Adrenal gland (tissue), 9 donors: ENCODE measurements at regions not wholly inside any gene's neighbourhood (a gene's known extent, or its start where the extent isn't known, plus 50 kb on each side); places are given as distances from the start of the nearest gene placed in this dataset.

Source experiments
- DNase-seq, 7 donors: peaks; one replicate each; pipeline ENCODE4 v3.0.0-alpha.2; 2019 to 2020
- H3K27ac ChIP-seq, 5 donors: fragments of 200-600 bp; sonication (generic) in 4 of 5; 1 replicate in 3 of 5; 2 replicates in 2 of 5; pipeline versions ENCODE4 v1.5.1 to v1.8.0; 2016 to 2020; ENCODE audit warnings: mild to moderate bottlenecking in 1 of 5
- H3K27me3 ChIP-seq: fragments of 200-600 bp; 2 replicates; pipeline ENCODE4 v1.8.0; 2021
- H3K36me3 ChIP-seq, 2 donors: fragments of 200-600 bp; replicated peaks in 1 of 2; 1 replicate in 1 of 2; 2 replicates in 1 of 2; pipeline versions ENCODE4 v1.5.1 to v1.8.0; 2018 to 2022
- H3K4me1 ChIP-seq, 2 donors: fragments of 200-600 bp; replicated peaks in 1 of 2; 1 replicate in 1 of 2; 2 replicates in 1 of 2; pipeline versions ENCODE4 v1.5.1 to v1.8.0; 2018 to 2021
- H3K4me3 ChIP-seq, 4 donors: fragments of 200-600 bp; sonication (generic) in 3 of 4; one replicate each; pipeline ENCODE4 v1.5.1; 2016 to 2018
- H3K9me3 ChIP-seq, 3 donors: fragments of 200-600 bp; sonication (generic) in 1 of 3; replicated peaks in 1 of 3; 1 replicate in 2 of 3; 2 replicates in 1 of 3; pipeline versions ENCODE4 v1.5.1 to v1.8.0; 2016 to 2021
- POLR2A ChIP-seq, 2 donors: fragments of 450-650 bp; IDR thresholded peaks; one replicate each; pipeline ENCODE4 v1.6.1; 2017; ENCODE audit warnings: antibody characterized with exemption in 2 of 2, mild to moderate bottlenecking in 2 of 2, moderate library complexity in 1 of 2
- WGBS, 4 donors: extraction: QIAGEN DNeasy Blood & Tissue Kit in 2 of 4; methylation state at CpG; one replicate each; pipeline versions ENCODE4 v1.1.5 to v1.1.7; 2013 to 2017; 5-methylcytosine and 5-hydroxymethylcytosine counted together
- intact Hi-C, 2 donors: fragments of 100-400 bp; cut with DNase I; formaldehyde crosslinking; loops; one replicate each; pipeline versions ENCODE4 v1.14.1 to v1.15.0; 2022 to 2023
- TF ChIP-seq, protein P1 (sequence below), 6 experiments: fragments of 450-650 bp in 4 of 6; fragments of 200-600 bp in 2 of 6; sonication (generic) in 1 of 6; IDR thresholded peaks; 1 replicate in 5 of 6; 2 replicates in 1 of 6; pipeline versions ENCODE4 v1.5.1 to v1.8.0; 2016 to 2021; ENCODE audit warnings: antibody characterized with exemption in 6 of 6, mild to moderate bottlenecking in 2 of 6, moderate library complexity in 1 of 6
- donor health status: healthy with polysubstance abuse.
- donor health status: Bipolar disorder and iron deficiency.
- donor health status: DM: yes; HTN: yes; CAD: no.
- donor health status: DM: no; HTN: no; CAD: no.
- donor health status: DM: no; HTN: no; CAD: no.

DNA sequence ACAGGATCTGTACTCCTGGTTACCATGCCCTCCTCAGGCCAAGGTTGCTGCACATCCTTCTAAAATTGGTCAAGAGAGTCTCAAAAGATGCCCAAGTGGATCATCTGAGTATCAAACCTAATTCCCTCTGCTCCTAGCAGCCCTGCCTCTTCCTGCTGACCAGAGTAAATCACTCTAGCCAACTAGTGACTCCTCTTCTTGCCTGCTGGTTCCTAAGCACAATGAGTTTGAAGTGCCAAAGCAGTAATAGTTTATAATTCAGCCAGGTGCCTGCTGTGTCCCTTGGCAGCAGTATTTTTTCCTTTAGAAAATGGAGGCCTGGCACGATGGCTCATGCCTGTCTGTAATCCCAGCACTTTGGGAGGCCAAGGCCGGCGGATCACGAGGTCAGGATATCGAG is 137.9 kb upstream of the CAMK1G start:
- Histone ChIP-seq H3K4me3 (no peak overlapping the region), H3K9me3 (no peaks in the 10 kb centered on the region), H3K36me3 (no peaks in the 10 kb centered on the region), H3K27me3 (no peaks in the 10 kb centered on the region), H3K27ac (no peak overlapping the region), H3K4me1 (no peaks in the 10 kb centered on the region)
- TF ChIP-seq, protein P1, sequence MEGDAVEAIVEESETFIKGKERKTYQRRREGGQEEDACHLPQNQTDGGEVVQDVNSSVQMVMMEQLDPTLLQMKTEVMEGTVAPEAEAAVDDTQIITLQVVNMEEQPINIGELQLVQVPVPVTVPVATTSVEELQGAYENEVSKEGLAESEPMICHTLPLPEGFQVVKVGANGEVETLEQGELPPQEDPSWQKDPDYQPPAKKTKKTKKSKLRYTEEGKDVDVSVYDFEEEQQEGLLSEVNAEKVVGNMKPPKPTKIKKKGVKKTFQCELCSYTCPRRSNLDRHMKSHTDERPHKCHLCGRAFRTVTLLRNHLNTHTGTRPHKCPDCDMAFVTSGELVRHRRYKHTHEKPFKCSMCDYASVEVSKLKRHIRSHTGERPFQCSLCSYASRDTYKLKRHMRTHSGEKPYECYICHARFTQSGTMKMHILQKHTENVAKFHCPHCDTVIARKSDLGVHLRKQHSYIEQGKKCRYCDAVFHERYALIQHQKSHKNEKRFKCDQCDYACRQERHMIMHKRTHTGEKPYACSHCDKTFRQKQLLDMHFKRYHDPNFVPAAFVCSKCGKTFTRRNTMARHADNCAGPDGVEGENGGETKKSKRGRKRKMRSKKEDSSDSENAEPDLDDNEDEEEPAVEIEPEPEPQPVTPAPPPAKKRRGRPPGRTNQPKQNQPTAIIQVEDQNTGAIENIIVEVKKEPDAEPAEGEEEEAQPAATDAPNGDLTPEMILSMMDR (IDR thresholded peaks at IDR 0.05), result no peak
- no peak for TF ChIP-seq POLR2A (IDR thresholded peaks at IDR 0.05)
- no peak for DNase-seq
- intact Hi-C loops, result no loop called here
- WGBS, 4 donors, result 73 to 93% (median 88%) methylated on average over 3 to 5 of the region's 5 CpGs

DNA sequence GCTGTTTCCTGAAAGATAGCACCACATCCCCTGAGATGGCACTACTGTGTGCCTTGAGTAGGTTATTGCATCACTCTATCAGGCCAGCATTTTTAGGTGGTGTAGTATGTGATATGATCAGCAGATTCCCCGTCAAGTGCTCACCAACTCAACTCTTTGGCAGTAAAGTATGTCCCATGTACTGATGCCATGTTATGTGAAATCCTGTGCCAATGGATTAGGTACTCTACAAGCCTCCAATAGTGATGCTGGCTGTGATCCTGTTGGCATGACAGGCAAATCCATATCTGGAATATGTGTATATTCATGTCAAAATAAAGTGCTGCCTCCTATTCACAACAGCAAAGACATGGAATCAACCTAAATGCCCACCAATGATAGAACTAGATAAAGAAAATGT is 137.2 kb upstream of the CAMK1G start:
- H3K4me1 ChIP-seq, result no peaks in the 10 kb centered on the region
- intact Hi-C loops, result no loop called here
- no peaks in the 10 kb centered on the region for H3K27me3 ChIP-seq
- H3K36me3 ChIP-seq, result no peaks in the 10 kb centered on the region
- DNase-seq, result no peak
- no peak overlapping the region for H3K27ac ChIP-seq
- H3K9me3 ChIP-seq, result no peaks in the 10 kb centered on the region
- 92 to 100% (median 97%) methylated on average over 1 of the region's 1 CpG for WGBS, 4 donors
- H3K4me3 ChIP-seq, result no peak overlapping the region
- no peak for TF ChIP-seq POLR2A (IDR thresholded peaks at IDR 0.05)
- TF ChIP-seq, protein P1 (IDR thresholded peaks at IDR 0.05), result no peak

DNA sequence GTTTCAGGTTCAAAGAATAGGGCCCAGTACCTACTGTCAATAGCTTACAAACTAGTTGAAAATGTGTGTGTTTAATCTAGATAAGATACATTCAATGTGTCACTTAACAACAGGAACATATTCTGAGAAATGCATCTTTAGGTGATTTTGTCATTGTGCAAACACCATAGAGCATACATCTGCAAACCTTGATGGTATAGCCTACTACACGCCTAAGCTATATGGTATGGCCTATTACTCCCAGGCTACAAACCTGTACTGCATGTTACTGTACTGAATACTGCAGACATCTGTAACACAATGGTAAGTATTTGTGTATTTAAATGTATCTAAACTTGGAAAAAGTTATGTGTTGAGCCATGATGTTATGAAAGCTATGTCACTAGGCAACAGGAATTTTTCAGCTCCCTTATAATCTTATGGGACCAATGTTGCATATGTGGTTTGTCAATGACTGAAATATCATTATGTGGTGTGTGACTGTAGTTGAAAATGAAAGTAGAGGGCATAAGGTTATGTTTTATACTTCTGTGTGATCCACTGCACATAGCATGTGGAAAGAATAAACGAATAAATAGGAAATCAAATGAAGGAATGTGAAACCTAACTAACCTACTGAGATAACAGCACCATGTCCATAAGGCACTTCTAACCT is 129.0 kb upstream of the CAMK1G start:
- no peak for DNase-seq
- H3K4me3 ChIP-seq, result no peak overlapping the region
- H3K27me3 ChIP-seq, result no peaks in the 10 kb centered on the region
- no peak overlapping the region for H3K27ac ChIP-seq
- 47 to 70% (median 56%) methylated on average over 2 of the region's 2 CpGs for WGBS, 4 donors
- TF ChIP-seq, protein P1 (IDR thresholded peaks at IDR 0.05), result no peak
- no peak for TF ChIP-seq POLR2A (IDR thresholded peaks at IDR 0.05)
- no peaks in the 10 kb centered on the region for H3K4me1 ChIP-seq
- H3K9me3 ChIP-seq, result no peaks in the 10 kb centered on the region
- intact Hi-C loops, result no loop called here
- H3K36me3 ChIP-seq, result no peaks in the 10 kb centered on the region

DNA sequence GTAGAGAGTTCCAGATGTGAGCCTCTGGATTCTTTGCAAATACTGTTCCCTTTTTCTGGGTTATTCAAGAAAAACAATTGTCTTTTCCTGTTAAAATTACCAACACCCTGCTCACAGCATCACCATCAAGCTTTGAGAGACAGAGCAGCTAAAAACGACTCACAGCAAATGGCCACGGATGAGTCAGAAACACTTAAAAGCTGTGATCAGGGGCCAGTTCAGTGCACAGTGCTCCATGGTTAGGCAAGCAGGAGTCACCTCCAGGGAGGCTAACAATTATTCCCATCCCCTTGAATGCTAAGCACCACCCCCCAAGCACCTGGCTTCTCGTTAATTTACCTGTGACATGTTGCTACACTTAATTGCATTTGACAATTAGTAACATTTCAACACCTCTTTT is 128.4 kb upstream of the CAMK1G start:
- H3K4me1 ChIP-seq, result no peaks in the 10 kb centered on the region
- 51 to 68% (median 61%) methylated on average over 3 of the region's 3 CpGs for WGBS, 4 donors
- no peak overlapping the region for H3K27ac ChIP-seq
- no peaks in the 10 kb centered on the region for H3K9me3 ChIP-seq
- DNase-seq, result no peak
- H3K36me3 ChIP-seq, result no peaks in the 10 kb centered on the region
- no peaks in the 10 kb centered on the region for H3K27me3 ChIP-seq
- intact Hi-C loops, result no loop called here
- TF ChIP-seq, protein P1 (IDR thresholded peaks at IDR 0.05), result no peak
- no peak for TF ChIP-seq POLR2A (IDR thresholded peaks at IDR 0.05)
- H3K4me3 ChIP-seq, result no peak overlapping the region
